Gastroesophageal sphincter (tissue), 4 donors: ENCODE measurements at regions not wholly inside any gene's neighbourhood (a gene's known extent, or its start where the extent isn't known, plus 50 kb on each side); places are given as distances from the start of the nearest gene placed in this dataset.
A peak's percentile ranks its signal among the peaks of the same experiment; 100 is the strongest.
"Not testable (repeated sequence)": the region's sequence is repeated elsewhere in the genome, so short reads cannot be mapped to it uniquely, and the experiment has no call there.

Experiments
- ATAC-seq: fragments of 150-250 bp; one replicate; pipeline ENCODE4 v1.9.1; 2016; ENCODE audit warnings: mild to moderate bottlenecking, moderate library complexity
- H3K27ac ChIP-seq, 4 donors: fragments of 200-600 bp; sonication (generic) in 3 of 4; 1 replicate in 3 of 4; 2 replicates in 1 of 4; pipeline ENCODE4 v1.5.1; 2016 to 2019
- H3K27me3 ChIP-seq: fragments of 200-600 bp; sonication (generic); one replicate; pipeline ENCODE4 v1.5.1; 2019
- H3K36me3 ChIP-seq, 2 donors: fragments of 200-600 bp; sonication (generic); one replicate each; pipeline ENCODE4 v1.5.1; 2019; ENCODE audit warnings: control low read depth in 1 of 2
- H3K4me1 ChIP-seq, 3 donors: fragments of 200-600 bp; sonication (generic); 1 replicate in 2 of 3; 2 replicates in 1 of 3; pipeline ENCODE4 v1.5.1; 2016 to 2019; ENCODE audit warnings: control low read depth in 2 of 3
- H3K4me3 ChIP-seq, 2 donors: fragments of 200-600 bp; sonication (generic); one replicate each; pipeline ENCODE4 v1.5.1; 2019; ENCODE audit warnings: mild to moderate bottlenecking in 1 of 2, moderate library complexity in 1 of 2
- H3K9me3 ChIP-seq, 3 donors: fragments of 200-600 bp; sonication (generic); one replicate each; pipeline ENCODE4 v1.5.1; 2017 to 2019; ENCODE audit warnings: control low read depth in 2 of 3
- POLR2AphosphoS5 ChIP-seq: sonication (generic); formaldehyde crosslinking; IDR thresholded peaks from one replicate; pipeline ENCODE4 v1.6.1; 2017; ENCODE audit warnings: antibody characterized with exemption
- WGBS, 2 donors: methylation state at CpG; one replicate each; pipeline ENCODE4 v1.1.5; 2018; ENCODE audit warnings: low coverage in 1 of 2; 5-methylcytosine and 5-hydroxymethylcytosine counted together

DNA sequence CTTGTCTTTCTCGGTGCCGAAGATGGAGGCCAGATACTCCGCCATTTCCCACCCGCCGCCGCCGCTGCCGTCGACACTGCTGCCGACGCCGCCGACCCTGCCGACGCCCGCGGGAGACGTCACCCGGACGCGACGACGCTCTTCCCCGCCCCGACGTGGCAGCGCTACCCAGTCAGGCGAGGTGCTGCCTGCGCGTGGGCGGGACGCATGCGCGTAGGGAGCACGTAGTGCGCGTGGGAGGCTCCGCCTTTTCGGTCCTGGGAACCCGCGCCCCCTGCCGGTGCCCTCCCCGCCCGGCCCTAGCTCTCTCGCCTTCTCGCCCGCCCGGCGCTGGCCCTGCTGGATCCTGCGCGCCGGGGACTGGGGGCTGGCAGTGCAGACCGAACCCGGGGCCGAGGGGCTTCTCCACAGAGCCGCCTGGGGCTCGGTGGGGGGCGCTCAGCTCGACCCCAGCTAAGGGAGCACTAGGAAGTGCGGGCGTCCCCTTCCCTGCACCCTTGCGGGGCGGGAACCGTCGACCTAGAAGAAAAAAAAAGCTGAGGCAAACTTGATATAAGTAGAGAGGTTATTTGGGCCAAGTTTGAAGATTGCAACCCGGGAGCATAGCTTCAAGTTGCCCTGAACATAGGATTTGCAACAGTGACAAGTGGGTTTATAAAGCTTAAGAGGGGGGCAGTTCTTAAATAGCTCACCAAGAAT is 4022.1 kb upstream of the TPTE start:
- TF ChIP-seq POLR2AphosphoS5 = peak; percentile 81
- H3K9me3 ChIP-seq, H3K27me3 ChIP-seq, H3K36me3 ChIP-seq, H3K4me1 ChIP-seq: not testable (repeated sequence)
- Histone ChIP-seq H3K27ac (peak overlapping the region in 1 of 4 donors; percentile 84), H3K4me3 (peak overlapping the region in 1 of 2 donors; percentile 60)
- peak; percentile 99 for ATAC-seq
- WGBS, 2 donors = no CpG with 5 or more reads among the region's 66 CpGs

DNA sequence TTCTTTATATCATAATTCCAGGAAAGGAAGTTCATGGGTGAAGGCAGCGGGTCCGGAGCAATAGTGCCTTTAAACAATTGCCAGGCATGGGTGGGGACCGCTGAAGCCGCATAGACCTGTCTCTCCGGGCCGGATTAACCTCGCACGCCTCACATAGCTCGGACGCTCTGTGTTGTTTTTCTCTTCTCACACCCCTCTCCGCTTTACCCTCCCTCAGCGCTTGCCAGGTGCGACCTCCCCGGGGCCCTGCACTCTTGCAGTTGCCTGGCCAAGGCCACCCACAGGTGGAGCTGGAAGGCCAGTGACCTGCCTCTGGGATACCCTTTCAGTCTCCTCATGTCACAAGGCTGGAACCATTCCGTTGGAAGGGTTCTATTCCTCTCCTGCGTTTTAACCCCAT is 4021.5 kb upstream of the TPTE start:
- not testable (repeated sequence) for H3K9me3 ChIP-seq, ATAC-seq, H3K36me3 ChIP-seq, H3K27me3 ChIP-seq, H3K4me1 ChIP-seq, H3K27ac ChIP-seq, H3K4me3 ChIP-seq
- no CpG with 5 or more reads among the region's 16 CpGs for WGBS, 2 donors

DNA sequence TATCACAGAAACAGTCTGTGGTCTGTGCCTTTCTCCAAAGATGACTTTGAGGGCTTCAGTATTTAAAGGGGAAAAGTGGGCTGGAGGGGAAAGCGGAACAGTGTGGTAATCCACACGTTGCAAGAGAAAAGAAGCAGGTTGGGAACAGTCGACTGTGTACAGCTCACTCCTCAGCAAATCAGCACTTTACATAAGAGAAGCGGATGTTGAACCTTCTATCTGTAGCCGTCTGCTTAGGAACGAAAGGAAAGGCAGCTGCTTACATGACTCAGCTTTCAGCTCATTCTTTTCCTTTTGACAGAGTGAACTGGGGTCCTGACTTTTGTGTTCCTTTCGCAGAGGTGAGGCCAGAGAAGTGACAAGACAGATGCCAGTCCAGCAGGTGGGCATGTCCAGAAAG is 4020.7 kb upstream of the TPTE start:
- WGBS, 2 donors = no CpG with 5 or more reads among the region's 7 CpGs
- ATAC-seq, H3K4me1 ChIP-seq, H3K9me3 ChIP-seq, H3K27me3 ChIP-seq, H3K27ac ChIP-seq, H3K4me3 ChIP-seq, H3K36me3 ChIP-seq: not testable (repeated sequence)

DNA sequence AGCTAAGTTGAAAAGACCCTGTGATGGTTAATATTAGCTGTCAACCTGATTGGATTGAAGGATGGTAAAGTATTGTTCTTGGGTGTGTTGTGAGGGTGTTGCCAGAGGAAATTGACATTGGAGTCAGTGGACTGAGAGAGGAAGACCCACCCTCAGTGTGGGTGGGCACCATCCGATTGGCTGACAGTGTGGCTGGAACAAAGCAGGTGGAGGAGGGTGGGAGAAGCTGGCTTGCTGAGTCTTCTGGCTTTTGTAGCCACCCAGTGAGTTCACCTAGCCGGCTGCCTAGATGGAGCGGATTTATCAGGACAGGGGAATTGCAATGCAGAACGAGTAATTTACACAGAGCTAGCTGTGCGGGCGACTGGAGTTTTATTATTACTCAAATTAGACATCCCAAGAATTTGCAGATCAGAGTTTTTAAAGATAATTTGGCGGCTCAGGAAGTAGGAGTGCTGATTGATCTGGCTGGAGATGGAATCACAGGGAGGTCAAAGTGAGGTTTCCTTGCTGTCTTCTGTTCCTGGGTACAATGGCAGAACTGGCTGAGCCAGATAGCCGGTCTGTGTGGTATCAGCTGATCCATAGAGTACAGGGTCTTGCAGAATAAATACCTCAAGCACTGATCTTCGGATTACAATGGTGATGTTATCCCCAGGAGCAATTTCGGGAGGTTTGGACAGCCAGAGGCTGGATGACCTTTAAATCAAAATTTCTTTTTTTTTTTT is 4015.1 kb upstream of the TPTE start:
- not testable (repeated sequence) for H3K9me3 ChIP-seq, H3K4me3 ChIP-seq, H3K4me1 ChIP-seq, ATAC-seq, H3K27ac ChIP-seq, H3K36me3 ChIP-seq, H3K27me3 ChIP-seq
- WGBS, 2 donors = no CpG with 5 or more reads among the region's 10 CpGs

DNA sequence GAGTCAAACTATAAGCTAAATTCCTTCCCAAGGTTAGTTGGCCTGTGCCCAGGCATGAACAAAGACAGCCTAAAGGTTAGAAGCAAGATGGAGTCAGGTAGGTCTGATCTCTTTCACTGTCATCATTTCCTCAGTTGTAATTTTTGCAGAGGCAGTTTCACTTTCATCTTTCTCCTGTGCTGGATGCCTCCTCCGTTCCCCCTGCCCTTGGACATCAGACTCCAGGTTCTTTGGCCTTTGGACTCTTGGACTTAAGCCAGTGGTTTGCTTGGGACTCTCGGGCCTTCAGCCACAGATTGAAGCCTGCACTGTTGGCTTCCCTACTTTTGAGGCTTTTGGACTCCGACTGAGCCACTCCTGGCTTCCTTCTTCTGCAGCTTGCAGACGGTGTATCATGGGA is 4013.8 kb upstream of the TPTE start:
- WGBS, 2 donors = no CpG with 5 or more reads among the region's 4 CpGs
- not testable (repeated sequence) for ATAC-seq, H3K36me3 ChIP-seq, H3K27me3 ChIP-seq, H3K4me3 ChIP-seq, H3K27ac ChIP-seq, H3K4me1 ChIP-seq, H3K9me3 ChIP-seq

DNA sequence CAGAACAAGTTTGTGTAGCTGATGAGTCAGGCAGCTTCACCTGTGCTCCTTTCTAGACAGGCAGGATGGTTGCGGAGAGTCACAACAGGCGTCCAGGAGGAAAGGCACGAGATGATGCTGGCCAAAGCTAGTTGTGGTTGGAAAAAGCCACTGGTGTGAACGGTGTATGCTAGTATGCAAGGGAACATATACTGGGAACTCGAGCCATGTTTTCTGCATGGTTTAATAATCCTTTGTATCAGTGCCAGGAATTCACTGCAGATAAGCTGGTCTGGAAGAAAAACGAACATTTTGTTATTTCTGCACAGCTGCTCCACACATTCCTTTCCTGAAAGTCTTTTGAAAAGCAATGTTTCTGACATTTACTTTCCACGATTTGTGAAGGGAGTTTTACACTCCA is 3999.6 kb upstream of the TPTE start:
- ATAC-seq = not testable (repeated sequence)

DNA sequence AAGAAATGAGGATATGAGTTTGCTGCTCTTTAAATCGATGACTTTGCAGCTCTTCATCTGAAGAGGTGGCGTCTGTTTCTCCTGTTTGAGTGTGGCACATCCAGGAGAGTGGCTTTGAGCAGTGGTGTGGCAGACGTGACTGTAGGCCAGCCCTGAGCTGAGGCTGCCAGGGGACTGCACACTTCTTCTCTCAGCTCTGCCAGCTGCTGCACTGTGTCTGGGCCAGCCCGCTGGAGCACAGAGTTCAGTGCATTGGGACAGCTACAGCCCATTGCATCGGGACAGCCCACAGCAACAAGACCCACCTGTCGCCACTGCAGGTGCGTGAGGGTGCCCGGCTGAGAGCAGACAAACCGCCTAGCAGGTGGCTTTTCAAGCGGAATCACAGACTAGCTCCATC is 3995.2 kb upstream of the TPTE start:
- not testable (repeated sequence) for H3K36me3 ChIP-seq, H3K4me3 ChIP-seq, H3K4me1 ChIP-seq, H3K27ac ChIP-seq, ATAC-seq, H3K9me3 ChIP-seq, H3K27me3 ChIP-seq
- WGBS, 2 donors = no CpG with 5 or more reads among the region's 10 CpGs

More for the DNA sequence above, 3999.6 kb upstream of the TPTE start:
- H3K9me3 ChIP-seq, H3K27ac ChIP-seq, H3K4me3 ChIP-seq, H3K4me1 ChIP-seq, H3K27me3 ChIP-seq, H3K36me3 ChIP-seq: not testable (repeated sequence)
- no CpG with 5 or more reads among the region's 7 CpGs for WGBS, 2 donors

DNA sequence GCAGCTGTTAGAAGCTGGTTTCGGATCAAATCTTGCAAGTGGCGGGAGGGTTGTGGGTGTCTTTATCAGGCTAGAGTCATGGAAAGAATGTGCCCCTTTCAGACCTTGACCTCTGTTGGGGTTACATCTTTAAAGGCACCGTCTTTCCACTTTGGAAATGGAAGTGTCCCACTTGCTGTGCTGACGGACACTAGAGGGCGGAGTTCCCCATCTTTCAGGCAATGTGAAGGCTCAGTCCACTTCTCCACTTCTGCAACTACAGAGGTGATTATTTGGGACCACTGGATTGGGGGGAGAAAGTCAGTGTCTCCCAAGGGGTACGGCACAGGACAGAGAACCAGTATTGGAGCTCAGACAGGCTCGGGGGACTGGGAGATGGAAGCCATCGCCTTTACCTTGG is 3990.7 kb upstream of the TPTE start:
- H3K4me1 ChIP-seq, H3K27ac ChIP-seq, H3K9me3 ChIP-seq, H3K27me3 ChIP-seq, H3K4me3 ChIP-seq, H3K36me3 ChIP-seq, ATAC-seq: not testable (repeated sequence)
- no CpG with 5 or more reads among the region's 8 CpGs for WGBS, 2 donors

DNA sequence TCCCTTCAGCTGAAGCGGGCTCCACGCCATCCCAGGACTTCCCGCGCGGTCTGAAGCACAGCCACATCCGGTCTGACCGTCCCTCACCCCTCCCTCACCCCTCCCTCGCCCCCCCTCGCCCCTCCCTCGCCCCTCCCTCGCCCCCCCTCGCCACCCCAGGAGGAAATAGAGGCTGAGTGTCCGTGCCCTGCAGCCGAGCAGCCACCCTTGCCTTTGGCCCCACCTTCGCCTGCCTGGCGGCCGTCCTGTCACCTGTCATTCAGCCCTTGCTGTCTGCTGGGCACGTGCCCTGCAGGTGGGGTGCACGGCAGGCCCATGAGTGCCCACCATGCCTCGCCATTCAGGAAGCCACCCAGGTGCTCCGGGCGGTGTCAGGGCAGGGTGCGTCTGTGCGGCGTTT is 3988.1 kb upstream of the TPTE start:
- H3K36me3 ChIP-seq, H3K27me3 ChIP-seq, H3K27ac ChIP-seq, H3K4me1 ChIP-seq, H3K4me3 ChIP-seq, ATAC-seq, H3K9me3 ChIP-seq: not testable (repeated sequence)
- no CpG with 5 or more reads among the region's 25 CpGs for WGBS, 2 donors

DNA sequence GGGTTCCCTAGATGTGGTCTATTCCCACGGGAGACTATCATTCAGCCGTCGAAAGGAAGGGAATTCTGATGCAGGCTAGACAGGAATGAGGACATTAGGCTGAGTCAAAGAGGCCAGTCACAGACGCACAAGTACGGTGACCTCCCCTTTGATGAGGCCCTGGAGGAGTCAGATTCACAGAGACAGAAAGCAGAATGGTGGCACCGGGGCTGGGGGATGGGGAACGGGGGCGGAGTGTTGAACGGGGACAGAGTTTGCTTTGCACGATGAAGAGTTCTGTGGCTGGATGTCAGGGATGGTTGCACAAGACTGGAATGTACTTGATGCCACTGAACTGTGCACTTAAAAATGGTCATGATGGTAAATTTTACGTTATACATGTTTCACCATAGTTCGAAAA is 3983.1 kb upstream of the TPTE start:
- H3K9me3 ChIP-seq, H3K4me3 ChIP-seq, H3K36me3 ChIP-seq, H3K27ac ChIP-seq, H3K27me3 ChIP-seq, H3K4me1 ChIP-seq, ATAC-seq: not testable (repeated sequence)
- WGBS, 2 donors = no CpG with 5 or more reads among the region's 12 CpGs

DNA sequence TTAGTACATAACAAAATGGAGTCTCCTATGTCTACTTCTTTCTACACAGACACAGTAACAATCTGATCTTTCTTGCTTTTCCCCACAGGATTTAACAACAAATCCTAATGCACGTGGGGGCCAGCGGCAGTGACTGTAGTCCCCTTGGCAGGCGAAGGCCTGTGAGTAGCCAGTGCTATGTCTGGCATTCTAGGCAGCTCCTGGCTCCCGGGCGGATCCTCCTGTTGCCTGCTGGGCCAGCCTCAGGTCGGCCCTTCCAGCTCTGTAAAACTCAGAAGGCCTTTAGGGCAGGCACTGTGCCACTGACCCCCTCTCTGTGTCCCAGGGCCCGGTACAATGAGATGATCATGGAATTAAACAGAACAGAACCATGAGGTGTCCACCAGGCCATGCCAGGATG is 3981.7 kb upstream of the TPTE start:
- not testable (repeated sequence) for H3K4me3 ChIP-seq, H3K27ac ChIP-seq, H3K36me3 ChIP-seq, H3K9me3 ChIP-seq, H3K27me3 ChIP-seq, H3K4me1 ChIP-seq, ATAC-seq
- no CpG with 5 or more reads among the region's 7 CpGs for WGBS, 2 donors

DNA sequence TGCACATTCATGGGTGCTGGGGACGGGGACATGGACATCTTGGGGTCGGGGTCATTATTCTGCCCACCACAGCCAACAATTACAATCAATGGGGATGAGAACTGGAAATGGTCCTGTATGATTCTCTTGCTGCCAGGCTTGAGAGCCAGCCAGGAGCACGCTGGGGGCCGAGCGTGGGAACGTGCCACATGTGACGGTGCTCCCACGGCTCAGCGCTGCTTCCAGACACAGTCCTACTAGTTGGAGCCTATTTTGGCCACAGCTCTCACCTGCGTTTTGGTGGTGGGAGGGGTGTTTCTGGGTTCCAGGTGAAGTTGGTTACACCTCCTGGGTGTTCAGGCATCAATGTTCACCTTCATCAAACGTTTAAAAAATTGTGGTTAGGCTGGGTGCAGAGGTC is 3980.3 kb upstream of the TPTE start:
- not testable (repeated sequence) for H3K9me3 ChIP-seq, H3K27me3 ChIP-seq, H3K36me3 ChIP-seq, ATAC-seq, H3K4me3 ChIP-seq, H3K4me1 ChIP-seq, H3K27ac ChIP-seq
- no CpG with 5 or more reads among the region's 11 CpGs for WGBS, 2 donors

DNA sequence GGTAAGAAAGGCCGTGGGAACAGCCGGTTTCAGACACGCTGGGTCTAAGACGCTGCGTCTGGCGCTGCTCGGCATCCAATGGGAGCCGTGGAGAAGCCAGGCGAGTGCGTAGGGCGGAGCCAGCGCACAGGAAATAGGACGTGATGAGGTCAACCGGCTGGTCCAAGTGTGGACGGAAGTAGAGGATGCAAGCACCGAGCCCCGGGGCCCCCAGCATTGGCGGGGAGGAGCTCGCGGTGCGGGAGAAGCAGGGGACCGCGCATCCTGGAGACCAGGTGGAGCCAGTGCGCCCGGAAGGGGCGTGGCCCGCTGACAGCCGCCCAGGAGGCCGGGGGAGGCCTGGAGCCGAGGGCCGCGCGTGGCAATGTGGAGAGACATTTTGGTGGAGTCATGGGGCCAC is 3976.1 kb upstream of the TPTE start:
- H3K4me1 ChIP-seq, H3K27me3 ChIP-seq, ATAC-seq, H3K9me3 ChIP-seq, H3K4me3 ChIP-seq, H3K27ac ChIP-seq, H3K36me3 ChIP-seq: not testable (repeated sequence)
- no CpG with 5 or more reads among the region's 33 CpGs for WGBS, 2 donors

DNA sequence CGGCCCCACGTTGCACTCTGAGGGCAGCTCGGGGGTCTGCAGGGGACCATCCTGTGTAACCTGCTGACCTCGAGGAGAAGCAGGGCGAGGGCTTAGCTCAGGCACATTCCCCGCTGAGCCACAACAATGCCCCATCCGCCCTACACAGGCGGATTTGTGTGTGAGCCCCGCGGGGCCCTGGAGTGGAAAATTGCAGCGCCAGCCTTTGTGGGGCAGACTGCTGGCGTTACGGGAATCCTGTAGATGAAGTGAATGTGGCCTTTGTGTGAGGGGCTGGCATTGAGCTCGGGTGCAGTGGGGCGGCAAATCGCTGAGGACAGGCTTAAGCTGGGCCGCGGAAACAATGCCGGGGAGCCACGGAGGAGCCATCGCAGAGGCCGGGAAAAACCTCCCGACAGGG is 3970.3 kb upstream of the TPTE start:
- H3K27ac ChIP-seq, ATAC-seq, H3K36me3 ChIP-seq, H3K27me3 ChIP-seq, H3K4me3 ChIP-seq, H3K9me3 ChIP-seq, H3K4me1 ChIP-seq: not testable (repeated sequence)
- WGBS, 2 donors = no CpG with 5 or more reads among the region's 23 CpGs
